ENCODE measurements at regions not wholly inside any gene's neighbourhood (a gene's known extent, or its start where the extent isn't known, plus 50 kb on each side); places are given as distances from the start of the nearest gene placed in this dataset.

GRCh38 chr9:88684845-88685244 lies 149.9 kb downstream of the NXNL2 start:
- Histone ChIP-seq H3K27ac (replicated peaks) (no peak overlapping the region), H3K9me3 (replicated peaks) (no peaks in the 10 kb centered on the region), H3K4me1 (peaks cover 3% of the 10 kb centered on the region), H3K4me3 (no peak overlapping the region), H3K27me3 (ENCODE audit: low read depth) (no peaks in the 10 kb centered on the region), H3K36me3 (no peaks in the 10 kb centered on the region)
- intact Hi-C loops (cut with micrococcal nuclease), result no loop called here
- no peak for DNase-seq
- no peak for TF ChIP-seq CTCF (IDR thresholded peaks at IDR 0.05; ENCODE audit: borderline replicate concordance)

GRCh38 chr9:88685966-88686365 lies 151.0 kb downstream of the NXNL2 start:
- intact Hi-C loops (cut with micrococcal nuclease), result no loop called here
- H3K4me3 ChIP-seq, result no peak overlapping the region
- no peaks in the 10 kb centered on the region for H3K9me3 ChIP-seq (replicated peaks)
- H3K4me1 ChIP-seq, result no peaks in the 10 kb centered on the region
- no peak for TF ChIP-seq CTCF (IDR thresholded peaks at IDR 0.05; ENCODE audit: borderline replicate concordance)
- DNase-seq, result no peak
- H3K27ac ChIP-seq (replicated peaks), result no peak overlapping the region
- H3K27me3 ChIP-seq (ENCODE audit: low read depth), result no peaks in the 10 kb centered on the region
- H3K36me3 ChIP-seq, result no peaks in the 10 kb centered on the region

- no peaks in the 10 kb centered on the region for H3K36me3 ChIP-seq
- no peak for TF ChIP-seq CTCF (IDR thresholded peaks at IDR 0.05; ENCODE audit: borderline replicate concordance)
- no peak overlapping the region for H3K27ac ChIP-seq (replicated peaks)
- H3K4me3 ChIP-seq, result no peak overlapping the region
- no peaks in the 10 kb centered on the region for H3K27me3 ChIP-seq (ENCODE audit: low read depth)
- intact Hi-C loops (cut with micrococcal nuclease), result no loop called here
- H3K4me1 ChIP-seq, result peaks cover 4% of the 10 kb centered on the region
- no peak for DNase-seq
- peaks cover 9% of the 10 kb centered on the region for H3K9me3 ChIP-seq (replicated peaks)
Measured at GRCh38 chr9:88689509-88690298, 154.7 kb downstream of the NXNL2 start.

- TF ChIP-seq CTCF (IDR thresholded peaks at IDR 0.05; ENCODE audit: borderline replicate concordance), result no peak
- intact Hi-C loops (cut with micrococcal nuclease), result no loop called here
- DNase-seq, result no peak
Measured at GRCh38 chr9:88690628-88691027, 155.7 kb downstream of the NXNL2 start.

GRCh38 chr9:88691091-88691490 lies 156.1 kb downstream of the NXNL2 start:
- H3K9me3 ChIP-seq (replicated peaks), result peaks cover 9% of the 10 kb centered on the region
- peaks cover 4% of the 10 kb centered on the region for H3K4me1 ChIP-seq
- H3K27me3 ChIP-seq (ENCODE audit: low read depth), result peaks cover 5% of the 10 kb centered on the region
- H3K36me3 ChIP-seq, result no peaks in the 10 kb centered on the region
- intact Hi-C loops (cut with micrococcal nuclease), result no loop called here
- H3K4me3 ChIP-seq, result no peak overlapping the region
- DNase-seq, result no peak
- no peak for TF ChIP-seq CTCF (IDR thresholded peaks at IDR 0.05; ENCODE audit: borderline replicate concordance)
- H3K27ac ChIP-seq (replicated peaks), result no peak overlapping the region

More at GRCh38 chr9:88690628-88691027, 155.7 kb downstream of the NXNL2 start:
- Histone ChIP-seq H3K27me3 (ENCODE audit: low read depth) (peaks cover 5% of the 10 kb centered on the region), H3K4me3 (no peak overlapping the region), H3K9me3 (replicated peaks) (peaks cover 9% of the 10 kb centered on the region), H3K27ac (replicated peaks) (no peak overlapping the region), H3K4me1 (peaks cover 4% of the 10 kb centered on the region), H3K36me3 (no peaks in the 10 kb centered on the region)
